GM12873 (cell line): ENCODE measurements at regions not wholly inside any gene's neighbourhood (a gene's known extent, or its start where the extent isn't known, plus 50 kb on each side); places are given as distances from the start of the nearest gene placed in this dataset.

Experiments
- CTCF ChIP-seq: IDR thresholded peaks from 2 replicates; pipeline ENCODE4 v1.5.1; 2012; ENCODE audit warnings: low read depth, mild to moderate bottlenecking, moderate library complexity, low read length, control low read depth; ENCODE audit not compliant: insufficient read depth; ENCODE audit errors: missing control alignments

- no peak for TF ChIP-seq CTCF
Observed at GRCh38 chr4:124277691-124278090, 434.8 kb downstream of the ANKRD50 start.

GRCh38 chr4:124278477-124278876 is 434.1 kb downstream of the ANKRD50 start:
- no peak for TF ChIP-seq CTCF

GRCh38 chr4:124279741-124280140 is 432.8 kb downstream of the ANKRD50 start:
- TF ChIP-seq CTCF: no peak

GRCh38 chr4:124282301-124282898 is 430.1 kb downstream of the ANKRD50 start:
- no peak for TF ChIP-seq CTCF

- TF ChIP-seq CTCF: no peak
Observed at GRCh38 chr4:124288706-124289486, 423.6 kb downstream of the ANKRD50 start.

- TF ChIP-seq CTCF: no peak
Observed at GRCh38 chr4:124290678-124291077, 421.9 kb downstream of the ANKRD50 start.

GRCh38 chr4:124295413-124295812 is 417.1 kb downstream of the ANKRD50 start:
- TF ChIP-seq CTCF: no peak
